Psoas muscle (tissue), 7 donors: ENCODE measurements at regions not wholly inside any gene's neighbourhood (a gene's known extent, or its start where the extent isn't known, plus 50 kb on each side); places are given as distances from the start of the nearest gene placed in this dataset.
"Not testable (repeated sequence)": the region's sequence is repeated elsewhere in the genome, so short reads cannot be mapped to it uniquely, and the experiment has no call there.

ENCODE experiments used
- ATAC-seq, 4 donors: fragments of 200-7000 bp; cut with Tn5 transposase; one replicate each; pipeline ENCODE4 v1.9.1; 2020; ENCODE audit warnings: moderate library complexity in 3 of 4, mild to moderate bottlenecking in 2 of 4
- DNase-seq, 2 donors: peaks; one replicate each; pipeline ENCODE4 v3.0.0-alpha.2; 2020
- H3K27ac ChIP-seq: fragments of 200-600 bp; one replicate; pipeline ENCODE4 v1.8.0; 2022
- H3K27me3 ChIP-seq, 3 donors: fragments of 200-600 bp in 1 of 3; one replicate each; pipeline versions ENCODE4 v1.6.1 to v1.8.0; 2013 to 2022; ENCODE audit warnings: low read length in 2 of 3, mild to moderate bottlenecking in 2 of 3, moderate library complexity in 1 of 3; ENCODE audit not compliant: insufficient read depth in 3 of 3
- H3K36me3 ChIP-seq, 2 donors: fragments of 200-600 bp in 1 of 2; one replicate each; pipeline versions ENCODE4 v1.6.1 to v1.8.0; 2013 to 2022; ENCODE audit warnings: low read depth in 1 of 2, mild to moderate bottlenecking in 1 of 2, moderate library complexity in 1 of 2; ENCODE audit not compliant: insufficient read depth in 1 of 2
- H3K4me1 ChIP-seq: fragments of 200-600 bp; one replicate; pipeline ENCODE4 v1.8.0; 2022
- H3K4me3 ChIP-seq: fragments of 200-600 bp; one replicate; pipeline ENCODE4 v1.8.0; 2022; ENCODE audit warnings: mild to moderate bottlenecking
- H3K9me3 ChIP-seq: fragments of 200-600 bp; one replicate; pipeline ENCODE4 v1.8.0; 2022
- WGBS, 3 donors: extraction: QIAGEN DNeasy Blood & Tissue Kit; methylation state at CpG; one replicate each; pipeline versions ENCODE4 v1.1.6 to v1.1.7; 2013; 5-methylcytosine and 5-hydroxymethylcytosine counted together
- intact Hi-C, 2 donors: fragments of 100-400 bp; cut with DNase I; formaldehyde crosslinking; loops; one replicate each; pipeline versions ENCODE4 v1.11.0 to v1.14.2; 2022
- TF ChIP-seq, protein P1 (sequence below): fragments of 200-600 bp; IDR thresholded peaks from one replicate; pipeline ENCODE4 v1.8.0; 2022; ENCODE audit warnings: antibody characterized with exemption
- donor health status: healthy with polysubstance abuse.
- donor health status: DM: no; HTN: no; CAD: no; lungs with moderate emphysema.
- donor health status: Bipolar disorder and iron deficiency.
- donor health status: healthy.
- donor health status: DM: yes; HTN: yes; CAD: no.
- donor health status: DM: no; HTN: no; CAD: no.
- donor health status: DM: yes; HTN: yes; CAD: no.

DNA sequence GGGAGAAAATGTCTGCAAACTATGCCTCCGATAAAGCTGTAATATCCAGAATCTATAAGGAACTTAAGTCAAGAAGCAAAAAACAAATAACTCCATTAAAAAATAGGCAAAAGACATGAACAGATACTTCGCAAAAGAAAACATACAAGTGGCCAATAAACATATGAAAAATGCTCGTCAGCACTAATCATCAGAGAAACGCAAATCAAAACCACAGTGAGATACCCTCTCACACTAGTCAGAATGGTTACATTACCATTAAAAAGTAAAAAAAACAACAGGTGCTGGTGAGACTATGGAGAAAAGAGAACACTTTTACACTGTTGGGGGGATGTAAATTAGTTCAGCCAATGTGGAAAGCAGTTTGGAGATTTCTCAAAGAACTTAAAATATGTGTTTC lies 498.5 kb upstream of the GRM7 start:
- intact Hi-C loops: no loop called here
- 88 to 89% (median 88%) methylated on average over 4 of the region's 4 CpGs for WGBS, 3 donors
- TF ChIP-seq, protein P1, sequence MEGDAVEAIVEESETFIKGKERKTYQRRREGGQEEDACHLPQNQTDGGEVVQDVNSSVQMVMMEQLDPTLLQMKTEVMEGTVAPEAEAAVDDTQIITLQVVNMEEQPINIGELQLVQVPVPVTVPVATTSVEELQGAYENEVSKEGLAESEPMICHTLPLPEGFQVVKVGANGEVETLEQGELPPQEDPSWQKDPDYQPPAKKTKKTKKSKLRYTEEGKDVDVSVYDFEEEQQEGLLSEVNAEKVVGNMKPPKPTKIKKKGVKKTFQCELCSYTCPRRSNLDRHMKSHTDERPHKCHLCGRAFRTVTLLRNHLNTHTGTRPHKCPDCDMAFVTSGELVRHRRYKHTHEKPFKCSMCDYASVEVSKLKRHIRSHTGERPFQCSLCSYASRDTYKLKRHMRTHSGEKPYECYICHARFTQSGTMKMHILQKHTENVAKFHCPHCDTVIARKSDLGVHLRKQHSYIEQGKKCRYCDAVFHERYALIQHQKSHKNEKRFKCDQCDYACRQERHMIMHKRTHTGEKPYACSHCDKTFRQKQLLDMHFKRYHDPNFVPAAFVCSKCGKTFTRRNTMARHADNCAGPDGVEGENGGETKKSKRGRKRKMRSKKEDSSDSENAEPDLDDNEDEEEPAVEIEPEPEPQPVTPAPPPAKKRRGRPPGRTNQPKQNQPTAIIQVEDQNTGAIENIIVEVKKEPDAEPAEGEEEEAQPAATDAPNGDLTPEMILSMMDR: no peak
- H3K4me3 ChIP-seq: no peak overlapping the region
- H3K4me1 ChIP-seq: no peaks in the 10 kb centered on the region
- ATAC-seq (no peak), DNase-seq (no peak)
- H3K27ac ChIP-seq: no peak overlapping the region
- no peaks in the 10 kb centered on the region for H3K36me3 ChIP-seq
- no peaks in the 10 kb centered on the region for H3K9me3 ChIP-seq
- no peaks in the 10 kb centered on the region for H3K27me3 ChIP-seq

DNA sequence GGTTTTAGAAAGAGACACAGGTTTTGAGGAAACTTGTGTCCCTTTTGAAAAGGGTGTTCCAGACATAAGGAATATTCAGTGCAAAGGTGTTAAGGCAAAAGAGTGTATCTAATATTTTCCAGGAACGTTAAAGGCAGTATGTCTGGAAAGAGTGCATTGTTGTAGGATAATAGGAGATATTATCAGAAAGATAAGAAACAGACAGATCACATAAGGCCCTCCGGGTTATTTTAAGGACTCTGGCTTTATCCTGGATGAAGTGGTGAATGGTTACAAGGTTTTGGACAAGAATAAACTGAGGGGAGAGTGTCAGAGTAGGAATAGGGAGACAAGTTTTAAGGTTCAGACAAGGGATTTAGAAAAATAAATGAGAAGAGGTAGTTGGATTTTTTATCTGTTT lies 493.7 kb upstream of the GRM7 start:
- no peaks in the 10 kb centered on the region for H3K27me3 ChIP-seq
- H3K9me3 ChIP-seq: no peaks in the 10 kb centered on the region
- no peaks in the 10 kb centered on the region for H3K36me3 ChIP-seq
- no peak overlapping the region for H3K4me3 ChIP-seq
- intact Hi-C loops: no loop called here
- H3K4me1 ChIP-seq: no peaks in the 10 kb centered on the region
- WGBS, 3 donors: 73 to 77% (median 75%) methylated on average over 2 of the region's 2 CpGs
- ATAC-seq: no peak
- no peak overlapping the region for H3K27ac ChIP-seq
- no peak for DNase-seq
- TF ChIP-seq, protein P1: no peak

DNA sequence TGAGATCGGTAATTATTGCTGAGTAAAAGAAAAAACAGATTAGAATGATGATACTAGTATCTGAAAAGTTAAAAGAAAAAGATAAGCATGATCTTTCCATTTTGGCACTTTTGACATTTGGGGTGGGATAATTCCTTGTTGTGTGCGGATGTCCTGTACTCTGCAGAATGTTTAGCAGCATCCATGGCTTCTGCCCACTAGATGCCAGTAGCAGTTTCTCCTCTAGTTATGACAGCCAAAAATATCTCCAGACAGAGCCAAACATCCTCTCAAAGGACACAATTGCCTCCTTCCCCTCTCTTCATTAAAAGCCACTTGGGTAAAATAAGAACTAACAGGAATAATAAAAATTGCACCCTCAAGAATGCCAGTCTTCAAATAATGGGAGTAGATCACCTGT lies 468.8 kb upstream of the GRM7 start:
- no peaks in the 10 kb centered on the region for H3K4me1 ChIP-seq
- intact Hi-C loops: no loop called here
- no peak for ATAC-seq
- DNase-seq: no peak
- no peak overlapping the region for H3K27ac ChIP-seq
- no peak overlapping the region for H3K4me3 ChIP-seq
- TF ChIP-seq, protein P1: no peak
- H3K27me3 ChIP-seq: no peaks in the 10 kb centered on the region
- 88 to 91% (median 89%) methylated on average over 2 of the region's 2 CpGs for WGBS, 3 donors
- no peaks in the 10 kb centered on the region for H3K36me3 ChIP-seq
- H3K9me3 ChIP-seq: no peaks in the 10 kb centered on the region

DNA sequence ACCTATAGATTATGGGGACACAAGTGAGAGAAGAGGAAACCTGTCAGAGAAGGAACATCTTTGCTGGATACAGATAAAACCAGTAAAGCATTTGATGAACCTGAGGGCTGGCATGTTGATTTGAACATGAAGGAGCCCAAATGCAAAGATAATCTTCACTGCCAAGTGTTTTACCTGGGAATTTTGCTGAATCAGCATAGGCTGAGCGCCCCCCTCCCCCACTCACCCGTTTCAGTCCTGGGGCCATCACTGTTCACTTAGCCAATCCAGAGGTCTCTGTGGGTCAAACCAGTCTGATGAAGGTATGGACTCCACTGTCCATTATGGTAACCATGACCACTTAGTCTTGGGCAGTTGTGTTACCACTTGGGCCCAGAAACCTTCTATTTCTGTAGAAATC lies 466.0 kb upstream of the GRM7 start:
- H3K36me3 ChIP-seq: no peaks in the 10 kb centered on the region
- intact Hi-C loops: no loop called here
- H3K27me3 ChIP-seq: no peaks in the 10 kb centered on the region
- TF ChIP-seq, protein P1: no peak
- no peak overlapping the region for H3K4me3 ChIP-seq
- ATAC-seq (no peak), DNase-seq (no peak)
- no peaks in the 10 kb centered on the region for H3K9me3 ChIP-seq
- WGBS, 3 donors: 64 to 82% (median 77%) methylated on average over 2 of the region's 2 CpGs
- H3K27ac ChIP-seq: no peak overlapping the region
- H3K4me1 ChIP-seq: no peaks in the 10 kb centered on the region

DNA sequence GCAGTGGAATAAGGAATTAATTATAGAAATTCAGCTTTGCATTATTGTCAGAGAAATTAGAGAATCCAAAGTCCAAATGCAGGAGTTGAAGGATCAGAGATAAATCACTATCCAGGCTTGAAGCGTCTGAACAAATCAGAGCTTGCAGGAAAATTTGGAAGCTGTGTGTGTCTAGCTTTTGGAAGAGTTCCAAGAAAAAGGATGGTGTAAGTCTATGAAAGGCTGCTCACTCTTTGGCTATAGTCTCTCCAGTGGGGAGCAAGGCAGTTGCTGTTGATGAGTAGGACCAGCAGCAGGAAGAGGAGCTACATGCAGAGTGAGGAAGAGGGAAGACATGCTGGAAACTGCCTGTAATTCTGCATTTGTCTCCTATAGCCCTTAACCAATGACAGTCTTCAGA lies 464.3 kb upstream of the GRM7 start:
- Histone ChIP-seq H3K4me3 (no peak overlapping the region), H3K9me3 (no peaks in the 10 kb centered on the region), H3K27ac (no peak overlapping the region), H3K36me3 (no peaks in the 10 kb centered on the region), H3K27me3 (no peaks in the 10 kb centered on the region), H3K4me1 (no peaks in the 10 kb centered on the region)
- ATAC-seq (no peak), DNase-seq (no peak)
- intact Hi-C loops: no loop called here
- 26 to 52% (median 28%) methylated on average over 1 of the region's 1 CpG for WGBS, 3 donors
- TF ChIP-seq, protein P1: no peak

DNA sequence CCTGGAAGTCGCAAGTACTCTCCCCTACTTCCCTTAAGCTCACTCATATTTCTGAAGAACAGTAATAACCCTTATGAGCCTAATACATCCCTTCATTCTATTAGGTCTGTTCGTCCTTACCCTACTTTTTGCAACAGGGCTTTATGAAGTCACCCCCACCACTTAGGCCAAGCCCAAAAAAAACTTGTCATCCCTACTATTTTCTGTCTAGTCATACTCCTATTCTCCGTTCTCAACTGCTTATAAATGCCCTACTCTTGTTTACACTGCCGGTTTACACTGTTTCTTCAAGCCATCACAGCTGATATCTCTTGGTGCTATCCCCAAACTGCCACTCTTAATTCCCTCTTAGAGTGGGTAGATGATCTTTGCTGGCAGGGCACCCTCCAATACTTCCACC lies 458.2 kb upstream of the GRM7 start:
- H3K36me3 ChIP-seq, H3K27ac ChIP-seq, DNase-seq, H3K27me3 ChIP-seq, ATAC-seq, H3K9me3 ChIP-seq, H3K4me3 ChIP-seq, H3K4me1 ChIP-seq, intact Hi-C loops: not testable (repeated sequence)
- 81 to 91% (median 86%) methylated on average over 3 to 4 of the region's 4 CpGs for WGBS, 3 donors

DNA sequence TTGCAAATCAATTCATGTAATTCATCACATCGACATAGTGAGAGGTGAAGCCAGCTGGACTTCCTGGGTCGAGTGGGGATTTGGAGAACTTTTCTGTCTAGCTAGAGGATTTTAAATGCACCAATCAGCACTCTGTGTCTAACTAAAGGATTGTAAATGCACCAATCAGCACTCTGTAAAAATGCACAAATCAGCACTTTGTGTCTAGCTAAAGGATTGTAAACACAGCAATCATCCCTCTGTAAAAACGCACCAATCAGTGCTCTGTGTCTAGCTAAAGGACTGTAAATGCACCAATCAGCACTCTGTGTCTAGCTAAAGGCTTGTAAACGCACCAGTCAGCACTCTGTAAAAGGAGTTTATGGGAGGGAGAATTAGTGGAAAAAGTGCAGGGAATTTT lies 454.0 kb upstream of the GRM7 start:
- DNase-seq, H3K4me1 ChIP-seq, H3K27me3 ChIP-seq, intact Hi-C loops, H3K9me3 ChIP-seq, H3K27ac ChIP-seq, H3K36me3 ChIP-seq, ATAC-seq, H3K4me3 ChIP-seq: not testable (repeated sequence)
- 75 to 80% (median 78%) methylated on average over 4 of the region's 4 CpGs for WGBS, 3 donors
